Kidney epithelial cell (primary cell): ENCODE measurements at regions not wholly inside any gene's neighbourhood (a gene's known extent, or its start where the extent isn't known, plus 50 kb on each side); places are given as distances from the start of the nearest gene placed in this dataset.

Source experiments
- DNase-seq: peaks from one replicate; pipeline ENCODE4 v3.0.0-alpha.2; 2010; ENCODE audit warnings: low read depth
- H3K27me3 ChIP-seq: 2 replicates; pipeline ENCODE4 v1.6.0; 2011; ENCODE audit warnings: low read length; ENCODE audit not compliant: control insufficient read depth, insufficient read depth
- H3K36me3 ChIP-seq: 2 replicates; pipeline ENCODE4 v1.5.1; 2011; ENCODE audit warnings: low read length; ENCODE audit not compliant: control insufficient read depth, insufficient read depth
- H3K4me3 ChIP-seq: 2 replicates; pipeline ENCODE4 v1.5.1; 2011; ENCODE audit warnings: low read depth, mild to moderate bottlenecking, control low read depth, low read length
- CTCF ChIP-seq: IDR thresholded peaks from 2 replicates; pipeline ENCODE4 v1.5.1; 2011; ENCODE audit warnings: mild to moderate bottlenecking, moderate library complexity, low read length, control low read depth, inconsistent platforms; ENCODE audit not compliant: insufficient read depth, poor library complexity, severe bottlenecking

GRCh38 chr10:6759961-6760360, 179.9 kb upstream of the PRKCQ start:
- no peak for TF ChIP-seq CTCF
- no peak for DNase-seq
- H3K27me3 ChIP-seq: no peaks in the 10 kb centered on the region

GRCh38 chr10:6757158-6757557, 177.1 kb upstream of the PRKCQ start:
- no peak for DNase-seq
- no peak for TF ChIP-seq CTCF
- H3K4me3 ChIP-seq: no peak overlapping the region
- no peaks in the 10 kb centered on the region for H3K36me3 ChIP-seq
- no peaks in the 10 kb centered on the region for H3K27me3 ChIP-seq

More at GRCh38 chr10:6759961-6760360, 179.9 kb upstream of the PRKCQ start:
- no peak overlapping the region for H3K4me3 ChIP-seq
- no peaks in the 10 kb centered on the region for H3K36me3 ChIP-seq

DNA sequence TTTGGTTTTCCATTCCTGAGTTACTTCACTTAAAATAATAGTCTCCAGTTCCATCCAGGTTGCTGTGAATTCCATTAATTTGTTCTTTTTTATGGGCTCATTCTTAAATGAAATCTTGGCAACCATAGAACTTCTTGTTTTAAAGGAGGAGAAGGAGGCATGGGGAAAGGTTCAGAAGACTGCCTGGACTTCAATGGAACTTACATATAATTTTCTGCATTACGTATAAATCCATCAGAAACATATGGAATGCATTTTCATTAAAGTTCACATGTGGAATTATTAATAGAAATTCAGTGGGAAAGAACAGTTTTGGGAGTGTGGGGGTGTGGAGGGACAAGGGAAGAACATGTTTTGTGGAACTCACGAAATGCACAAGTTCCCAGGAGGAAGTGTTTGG, 176.6 kb upstream of the PRKCQ start:
- no peak for DNase-seq
- Histone ChIP-seq H3K27me3 (no peaks in the 10 kb centered on the region), H3K36me3 (no peaks in the 10 kb centered on the region), H3K4me3 (no peak overlapping the region)
- TF ChIP-seq CTCF: no peak

DNA sequence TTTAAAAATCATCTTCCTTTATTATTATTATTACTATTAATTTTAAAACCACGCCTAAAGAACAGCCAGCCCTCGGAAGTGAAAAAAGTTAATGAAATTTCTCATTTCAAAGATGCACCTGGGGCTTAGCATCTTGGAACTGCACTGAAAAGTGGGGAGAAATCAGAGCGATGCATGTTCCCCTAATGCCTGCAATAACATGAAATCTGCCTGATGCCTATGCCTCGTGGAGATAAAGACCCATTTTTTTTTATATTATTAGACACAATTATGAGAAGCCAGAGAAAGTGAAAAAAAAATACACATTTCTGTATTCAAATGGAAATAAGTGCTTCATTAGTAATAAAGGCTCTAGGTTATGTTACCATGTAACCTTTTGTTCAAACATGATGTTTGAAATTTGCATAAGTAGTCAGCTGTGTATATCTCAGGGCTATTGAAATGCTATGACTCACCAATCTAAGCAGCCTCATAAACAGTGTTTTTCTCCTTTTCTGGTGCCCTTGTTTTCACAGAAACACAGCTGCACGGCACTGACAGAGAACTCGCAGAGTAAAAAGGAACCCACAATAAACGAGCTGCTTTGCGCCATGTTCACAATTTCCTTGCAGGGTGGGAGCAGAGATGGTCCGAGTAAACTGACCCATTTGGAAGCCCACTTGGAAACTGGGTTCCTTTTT, 175.8 kb upstream of the PRKCQ start:
- TF ChIP-seq CTCF: no peak
- H3K36me3 ChIP-seq: no peaks in the 10 kb centered on the region
- DNase-seq: no peak

GRCh38 chr10:6753644-6754043, 173.6 kb upstream of the PRKCQ start:
- no peak overlapping the region for H3K4me3 ChIP-seq
- no peak for TF ChIP-seq CTCF
- no peak for DNase-seq
- no peaks in the 10 kb centered on the region for H3K27me3 ChIP-seq
- H3K36me3 ChIP-seq: no peaks in the 10 kb centered on the region

More for the DNA sequence above, 175.8 kb upstream of the PRKCQ start:
- no peaks in the 10 kb centered on the region for H3K27me3 ChIP-seq
- no peak overlapping the region for H3K4me3 ChIP-seq

GRCh38 chr10:6751363-6751762, 171.3 kb upstream of the PRKCQ start:
- no peak for DNase-seq
- no peaks in the 10 kb centered on the region for H3K27me3 ChIP-seq
- TF ChIP-seq CTCF: no peak
- H3K4me3 ChIP-seq: no peak overlapping the region
- H3K36me3 ChIP-seq: no peaks in the 10 kb centered on the region
